ENCODE measurements at regions not wholly inside any gene's neighbourhood (a gene's known extent, or its start where the extent isn't known, plus 50 kb on each side); places are given as distances from the start of the nearest gene placed in this dataset.

DNA sequence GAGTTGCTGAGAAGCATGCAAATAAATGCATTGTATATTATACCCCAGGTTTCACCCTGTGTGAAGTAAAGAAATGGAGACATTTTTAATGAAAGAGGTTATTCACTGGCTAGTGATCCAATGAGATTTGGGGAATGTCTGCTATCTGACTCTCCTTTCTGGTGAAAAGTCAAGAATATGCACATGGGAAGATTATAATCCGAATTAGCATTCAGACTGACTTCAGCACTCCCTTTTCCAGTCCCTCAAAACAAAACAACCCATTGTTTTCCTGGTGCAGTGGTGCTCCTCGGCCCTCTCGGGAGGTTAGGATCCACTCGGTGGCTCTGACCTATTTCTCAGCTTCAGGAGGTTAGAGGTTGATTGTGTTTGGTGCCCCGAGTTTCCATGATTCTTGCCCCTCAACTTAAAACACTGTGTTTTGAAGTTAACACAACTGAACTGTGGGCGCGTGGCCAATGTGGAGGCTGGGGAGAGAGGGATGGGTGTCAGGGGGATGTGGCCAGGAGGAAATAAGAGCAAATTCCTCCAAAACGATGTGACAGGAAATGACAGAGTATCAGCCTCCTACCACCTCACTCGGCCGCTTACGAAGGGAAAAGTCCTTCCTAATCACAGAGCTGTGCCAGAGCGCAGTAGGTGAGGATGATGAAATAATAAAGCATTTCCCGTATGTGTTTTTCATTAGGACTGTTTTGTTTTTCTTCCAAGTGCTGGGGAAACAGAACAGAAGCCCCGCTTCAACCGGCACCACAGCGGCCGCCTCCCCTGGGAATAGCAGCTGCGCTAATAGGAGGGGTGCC is 440.1 kb downstream of the MTX2 start:
- DNase-seq (ENCODE audit: low read depth) = no peak
- TF ChIP-seq, protein P1, sequence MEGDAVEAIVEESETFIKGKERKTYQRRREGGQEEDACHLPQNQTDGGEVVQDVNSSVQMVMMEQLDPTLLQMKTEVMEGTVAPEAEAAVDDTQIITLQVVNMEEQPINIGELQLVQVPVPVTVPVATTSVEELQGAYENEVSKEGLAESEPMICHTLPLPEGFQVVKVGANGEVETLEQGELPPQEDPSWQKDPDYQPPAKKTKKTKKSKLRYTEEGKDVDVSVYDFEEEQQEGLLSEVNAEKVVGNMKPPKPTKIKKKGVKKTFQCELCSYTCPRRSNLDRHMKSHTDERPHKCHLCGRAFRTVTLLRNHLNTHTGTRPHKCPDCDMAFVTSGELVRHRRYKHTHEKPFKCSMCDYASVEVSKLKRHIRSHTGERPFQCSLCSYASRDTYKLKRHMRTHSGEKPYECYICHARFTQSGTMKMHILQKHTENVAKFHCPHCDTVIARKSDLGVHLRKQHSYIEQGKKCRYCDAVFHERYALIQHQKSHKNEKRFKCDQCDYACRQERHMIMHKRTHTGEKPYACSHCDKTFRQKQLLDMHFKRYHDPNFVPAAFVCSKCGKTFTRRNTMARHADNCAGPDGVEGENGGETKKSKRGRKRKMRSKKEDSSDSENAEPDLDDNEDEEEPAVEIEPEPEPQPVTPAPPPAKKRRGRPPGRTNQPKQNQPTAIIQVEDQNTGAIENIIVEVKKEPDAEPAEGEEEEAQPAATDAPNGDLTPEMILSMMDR (conservative IDR thresholded peaks at IDR 0.05; ENCODE audit: low read depth, low read length) = no peak
- H3K4me3 ChIP-seq (ENCODE audit: low read depth, low read length) = no peak overlapping the region

DNA sequence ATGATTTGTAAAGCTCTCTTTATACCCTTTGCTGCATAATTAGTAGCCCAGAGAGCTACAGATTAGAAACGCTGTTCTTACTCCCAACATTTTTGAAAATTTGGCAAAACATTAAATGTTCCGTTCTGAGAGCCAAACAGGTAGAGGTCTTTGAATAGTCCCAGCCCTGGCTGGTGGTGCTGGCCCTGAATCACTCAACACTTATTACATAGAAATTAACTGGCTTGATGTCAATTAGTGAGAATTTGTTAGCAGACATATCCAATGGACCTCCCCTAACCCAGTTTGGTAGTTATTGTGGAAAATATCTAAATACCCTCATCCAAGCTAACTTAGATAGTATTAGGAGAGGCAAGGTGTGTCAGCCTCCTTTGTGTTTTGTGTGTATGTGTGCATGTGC is 440.7 kb downstream of the MTX2 start:
- no peak for DNase-seq (ENCODE audit: low read depth)
- H3K4me3 ChIP-seq (ENCODE audit: low read depth, low read length) = no peak overlapping the region
- TF ChIP-seq, protein P1 (conservative IDR thresholded peaks at IDR 0.05; ENCODE audit: low read depth, low read length) = no peak

DNA sequence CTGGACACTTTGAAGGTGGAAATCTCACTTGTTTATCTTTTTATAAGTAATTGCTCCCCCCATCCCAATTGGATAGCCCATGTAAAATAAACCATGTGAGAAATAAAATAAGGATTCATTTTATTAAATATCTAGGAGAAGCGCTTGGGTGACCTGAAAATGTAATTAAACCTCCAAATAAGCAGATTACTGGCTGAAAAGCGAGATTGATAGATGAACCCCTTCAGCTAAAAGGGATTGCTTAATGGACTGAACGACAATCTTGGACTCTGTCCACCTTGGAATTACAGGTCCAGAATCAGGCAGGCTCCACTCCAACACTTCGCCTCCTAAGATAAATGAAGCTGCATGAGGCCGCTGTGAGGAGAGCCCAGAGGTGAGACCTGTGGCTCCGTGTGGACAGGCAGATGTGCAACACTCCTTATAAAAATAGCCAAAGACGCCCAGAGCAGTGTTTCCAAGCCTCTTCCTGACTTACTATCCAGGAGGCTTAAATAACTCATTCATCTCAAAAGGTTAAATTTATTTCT is 441.5 kb downstream of the MTX2 start:
- TF ChIP-seq, protein P1 (conservative IDR thresholded peaks at IDR 0.05; ENCODE audit: low read depth, low read length) = no peak
- DNase-seq (ENCODE audit: low read depth) = no peak
- H3K4me3 ChIP-seq (ENCODE audit: low read depth, low read length) = no peak overlapping the region

GRCh38 chr2:176725873-176726645 is 456.8 kb downstream of the MTX2 start:
- H3K4me3 ChIP-seq (ENCODE audit: low read depth, low read length) = no peak overlapping the region
- DNase-seq (ENCODE audit: low read depth) = no peak
- TF ChIP-seq, protein P1 (conservative IDR thresholded peaks at IDR 0.05; ENCODE audit: low read depth, low read length) = no peak

- TF ChIP-seq, protein P1 (conservative IDR thresholded peaks at IDR 0.05; ENCODE audit: low read depth, low read length) = no peak
- DNase-seq (ENCODE audit: low read depth) = no peak
- no peak overlapping the region for H3K4me3 ChIP-seq (ENCODE audit: low read depth, low read length)
Measured at GRCh38 chr2:176727696-176728095, 458.5 kb downstream of the MTX2 start.

- no peak overlapping the region for H3K4me3 ChIP-seq (ENCODE audit: low read depth, low read length)
- DNase-seq (ENCODE audit: low read depth) = peak; percentile 54
- TF ChIP-seq, protein P1 (conservative IDR thresholded peaks at IDR 0.05; ENCODE audit: low read depth, low read length) = no peak
Measured at GRCh38 chr2:176729706-176730569, 460.7 kb downstream of the MTX2 start.

Data from epithelial cell of proximal tubule (primary cell).